T47D (cell line): ENCODE measurements at regions not wholly inside any gene's neighbourhood (a gene's known extent, or its start where the extent isn't known, plus 50 kb on each side); places are given as distances from the start of the nearest gene placed in this dataset.

Experiments
- DNase-seq, 2 experiments: peaks; one replicate each; pipeline versions ENCODE4 v3.0.0 to v3.0.0-alpha.2; 2011 to 2012; ENCODE audit warnings: low read depth in 1 of 2, low spot score in 1 of 2
- JUND ChIP-seq: IDR thresholded peaks from 2 replicates; pipeline ENCODE4 v1.6.1; 2012; ENCODE audit warnings: low read depth
- in situ Hi-C: cut with HindIII; loops from 2 replicates; pipeline ENCODE4 v1.10.0; 2016; ENCODE audit warnings: low sequenced_read_pairs, low pct_unique_long_range_greater_than_20kb

DNA sequence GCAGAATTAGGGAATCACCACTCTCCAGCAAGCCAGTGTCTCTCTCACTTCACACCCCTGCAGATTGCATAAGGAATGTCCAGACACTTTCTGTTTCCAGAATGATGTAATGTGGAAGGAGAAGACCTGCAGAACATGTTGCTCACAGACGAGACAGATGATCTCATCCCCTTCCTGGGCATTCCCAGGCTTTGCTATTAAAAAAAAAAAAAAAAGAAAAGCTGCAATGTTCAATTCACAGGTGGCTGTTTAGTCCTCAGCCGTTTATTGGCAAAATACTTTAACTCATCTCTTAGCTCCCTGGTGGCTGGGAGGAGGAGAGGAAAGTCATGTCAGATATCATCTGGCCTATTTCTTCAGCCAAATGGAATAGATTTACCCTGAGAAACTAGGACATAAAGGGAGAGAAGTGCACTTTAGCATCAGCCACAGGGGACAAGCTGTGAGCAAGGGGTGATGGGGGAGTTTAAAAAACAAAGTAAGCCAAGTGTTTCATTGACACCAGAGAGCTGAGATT, 95.9 kb upstream of the TNC start:
- in situ Hi-C loops = no loop called here
- peak in 1 of 2 experiments; percentile 10 for DNase-seq
- no peak for TF ChIP-seq JUND

DNA sequence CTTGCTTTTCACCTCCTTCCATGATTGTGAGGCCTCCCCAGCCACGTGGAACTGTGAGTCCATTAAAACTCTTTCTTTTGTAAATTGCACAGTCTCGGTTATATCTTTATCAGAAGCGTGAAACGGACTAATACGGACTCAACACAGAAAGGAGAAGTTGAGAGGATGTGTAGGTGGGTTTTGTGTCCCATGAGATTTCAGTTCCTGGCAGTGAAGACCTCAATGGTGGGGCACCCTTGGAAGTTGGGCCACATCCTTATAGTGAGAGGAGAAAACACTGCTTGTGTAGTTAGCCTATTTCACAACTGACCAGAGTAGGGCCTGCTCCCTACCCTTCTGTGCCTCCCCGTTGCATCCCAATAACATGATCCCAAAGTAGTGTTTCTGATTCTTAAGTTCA, 98.9 kb upstream of the TNC start:
- in situ Hi-C loops = no loop called here
- no peak for DNase-seq

DNA sequence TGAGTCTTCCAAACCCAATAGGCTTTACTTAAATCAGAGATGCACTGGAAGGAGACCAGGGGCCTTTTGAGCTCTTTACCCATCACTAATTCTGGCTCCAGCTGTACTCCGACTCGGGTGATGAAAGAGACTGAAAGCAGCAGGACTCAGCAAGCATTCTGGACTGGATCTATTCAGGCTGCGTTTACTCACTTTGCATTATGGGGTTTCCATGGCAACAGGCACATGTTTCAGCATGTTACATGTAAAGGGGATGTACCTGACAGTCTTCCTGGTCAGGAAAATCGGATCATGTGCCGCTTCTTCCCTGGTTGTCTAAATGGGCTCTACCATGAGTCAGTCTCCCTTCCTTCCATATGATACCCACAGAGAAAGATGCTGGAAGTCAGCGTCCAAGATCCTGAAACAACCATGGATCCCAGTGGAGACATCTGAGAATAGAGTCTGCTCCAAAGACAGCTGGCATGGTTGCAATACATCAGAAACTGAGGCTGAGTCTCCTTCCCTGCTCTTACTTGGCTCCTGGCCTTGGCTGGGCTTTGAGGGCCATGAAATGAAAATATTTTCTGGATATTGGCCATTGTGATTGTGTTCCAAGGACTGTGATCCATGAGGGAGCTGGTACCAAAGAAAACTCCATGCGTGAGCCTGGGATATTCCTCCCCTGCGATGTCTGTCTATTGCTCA, 102.5 kb upstream of the TNC start:
- TF ChIP-seq JUND = no peak
- DNase-seq = no peak
- in situ Hi-C loops = no loop called here

More for the DNA sequence above, 98.9 kb upstream of the TNC start:
- no peak for TF ChIP-seq JUND

DNA sequence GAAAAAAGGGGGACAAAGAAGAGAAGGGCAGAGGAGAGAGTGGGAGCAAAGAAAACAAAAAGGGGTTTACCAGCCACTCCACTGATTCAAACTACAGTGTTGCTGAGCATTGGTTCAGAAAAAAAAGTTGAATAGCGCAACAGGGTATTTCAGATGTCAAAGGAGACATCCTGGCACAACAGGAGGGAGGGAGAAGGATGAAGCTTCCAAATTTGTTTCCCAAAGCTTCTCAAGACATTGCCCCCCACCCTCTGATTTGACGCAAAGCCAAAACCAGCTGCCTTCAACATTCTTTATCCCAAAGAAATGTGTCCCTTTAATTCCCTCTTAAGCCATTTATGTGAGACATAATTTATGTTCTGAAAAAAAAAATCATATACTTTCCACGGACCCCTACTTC, 105.5 kb upstream of the TNC start:
- in situ Hi-C loops = no loop called here
- DNase-seq = no peak
- no peak for TF ChIP-seq JUND

DNA sequence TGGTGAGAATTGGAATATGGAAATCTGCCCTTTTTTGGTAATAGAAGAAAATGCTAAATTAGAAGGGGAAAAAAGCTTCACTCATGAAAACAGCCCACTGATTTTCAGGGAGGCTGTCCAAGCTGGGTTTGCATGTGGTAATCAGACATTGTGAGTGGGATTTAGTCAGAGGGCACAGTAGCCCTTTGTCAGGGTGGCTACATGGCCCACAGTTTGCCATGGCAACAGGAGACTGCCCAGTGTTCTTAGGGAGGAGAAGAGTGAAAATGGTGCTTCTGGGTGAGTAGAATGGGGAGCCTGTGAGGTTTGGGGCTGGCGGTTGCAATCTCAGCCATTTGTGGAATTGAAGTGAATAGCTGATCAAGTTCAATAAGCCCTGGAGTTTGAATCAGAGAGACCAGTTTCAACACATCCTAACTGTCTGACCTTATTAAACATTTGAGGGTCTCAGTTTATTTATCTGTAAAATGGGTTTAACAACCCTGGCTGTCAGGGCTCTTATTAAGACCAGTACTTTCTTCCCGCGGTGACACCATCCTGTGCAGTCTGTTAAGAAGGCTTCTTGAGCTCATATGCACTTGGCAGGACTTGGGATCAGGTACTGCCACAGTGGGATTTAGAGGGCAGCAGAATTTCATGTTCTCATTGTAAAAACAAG, 107.6 kb upstream of the TNC start:
- DNase-seq = no peak
- no peak for TF ChIP-seq JUND
- in situ Hi-C loops = no loop called here

DNA sequence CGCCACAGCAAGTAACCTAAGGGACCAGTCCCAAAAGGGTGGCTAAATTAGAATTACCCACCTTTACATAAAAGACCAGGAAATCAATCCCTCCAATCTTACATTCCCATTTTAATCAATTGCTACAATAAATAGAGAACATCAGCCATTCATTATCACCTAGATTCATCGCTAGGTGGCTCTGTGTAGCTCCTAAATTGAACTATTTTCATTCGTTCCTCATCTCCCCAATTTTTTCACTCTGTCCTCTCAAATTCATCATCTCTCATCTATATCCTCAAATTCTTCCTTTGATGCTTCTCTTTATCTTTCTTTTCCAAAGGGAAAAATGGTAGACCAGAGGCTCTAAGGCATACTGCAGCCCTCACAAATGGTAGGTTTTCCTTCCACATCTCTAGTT, 108.2 kb upstream of the TNC start:
- no peak for TF ChIP-seq JUND
- in situ Hi-C loops = no loop called here
- DNase-seq = no peak

DNA sequence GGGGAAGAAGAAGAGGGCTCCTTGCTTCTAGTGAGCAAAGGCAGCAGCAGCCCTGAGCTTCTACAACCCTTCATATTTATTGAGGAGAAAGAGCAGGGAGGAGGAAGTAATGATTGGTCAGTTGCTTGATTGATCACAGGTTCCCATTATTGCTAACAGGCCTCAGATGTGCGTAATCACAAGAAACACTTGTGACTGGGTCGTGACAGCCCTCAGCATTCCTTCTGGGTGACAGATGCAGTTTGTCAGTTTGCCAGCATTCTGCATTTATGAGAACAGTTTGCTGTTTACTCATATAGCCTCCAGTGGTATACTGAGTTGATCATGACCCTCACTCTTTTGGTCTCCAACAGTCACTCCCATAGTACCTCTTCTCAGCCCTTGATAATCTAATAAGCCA, 111.5 kb upstream of the TNC start:
- in situ Hi-C loops = no loop called here
- no peak for DNase-seq
- no peak for TF ChIP-seq JUND

DNA sequence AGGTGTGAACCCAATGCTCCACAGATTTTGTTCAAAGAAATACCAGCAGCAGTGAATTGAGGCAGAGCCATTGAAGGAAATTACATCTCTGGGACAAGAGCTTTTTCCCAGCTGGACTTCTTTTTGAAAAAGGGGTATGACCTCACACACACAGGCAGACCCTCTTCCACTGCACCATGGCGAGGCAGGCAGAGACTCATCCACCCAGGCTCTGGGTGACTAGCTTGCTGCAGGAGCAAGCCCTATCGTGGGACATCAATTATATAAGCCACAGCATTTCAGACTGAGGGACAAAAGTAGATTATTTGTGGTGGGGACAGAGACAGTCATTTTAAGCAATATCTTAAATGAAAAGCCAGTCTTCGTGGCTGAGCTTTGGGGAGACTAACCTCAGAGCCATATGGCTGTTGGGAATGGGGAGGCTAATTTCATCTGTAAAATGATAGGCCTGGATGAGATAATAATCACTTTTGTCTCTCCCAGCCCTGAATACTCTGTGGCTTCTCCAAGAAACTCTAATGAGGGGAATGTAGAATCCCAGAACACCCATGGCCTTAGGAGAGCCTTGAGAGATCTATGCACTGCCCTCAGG, 113.1 kb upstream of the TNC start:
- TF ChIP-seq JUND = no peak
- DNase-seq = no peak

DNA sequence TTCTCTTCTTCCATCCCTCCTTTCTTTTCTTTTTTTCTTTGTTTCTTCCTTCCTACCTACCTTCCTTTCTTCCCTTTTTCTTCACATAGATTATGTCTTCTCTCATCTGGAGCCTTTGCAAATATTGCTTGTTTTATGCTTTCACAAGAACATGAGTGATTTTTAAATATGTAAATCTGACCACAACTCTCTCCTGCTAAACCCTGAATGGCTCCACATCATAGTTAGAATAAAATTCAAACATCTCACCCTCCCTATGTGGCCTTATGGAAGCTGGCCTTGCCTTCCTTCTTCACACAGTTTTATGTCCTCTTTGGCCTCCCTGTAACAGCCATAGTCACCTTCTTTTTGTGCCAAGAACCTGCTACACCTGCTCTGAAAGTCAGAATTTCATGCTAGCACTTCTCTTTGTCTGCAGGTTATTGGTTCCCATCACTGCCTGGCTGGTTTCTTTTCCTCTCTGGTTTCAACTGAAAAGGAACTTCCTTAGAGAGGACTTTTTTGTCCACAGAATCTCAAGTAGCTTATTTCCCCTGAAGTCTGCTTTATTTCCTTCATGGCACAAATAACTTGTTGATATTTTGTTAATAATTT, 114.3 kb upstream of the TNC start:
- TF ChIP-seq JUND = no peak
- in situ Hi-C loops = no loop called here
- no peak for DNase-seq

More for the DNA sequence above, 113.1 kb upstream of the TNC start:
- in situ Hi-C loops = no loop called here

DNA sequence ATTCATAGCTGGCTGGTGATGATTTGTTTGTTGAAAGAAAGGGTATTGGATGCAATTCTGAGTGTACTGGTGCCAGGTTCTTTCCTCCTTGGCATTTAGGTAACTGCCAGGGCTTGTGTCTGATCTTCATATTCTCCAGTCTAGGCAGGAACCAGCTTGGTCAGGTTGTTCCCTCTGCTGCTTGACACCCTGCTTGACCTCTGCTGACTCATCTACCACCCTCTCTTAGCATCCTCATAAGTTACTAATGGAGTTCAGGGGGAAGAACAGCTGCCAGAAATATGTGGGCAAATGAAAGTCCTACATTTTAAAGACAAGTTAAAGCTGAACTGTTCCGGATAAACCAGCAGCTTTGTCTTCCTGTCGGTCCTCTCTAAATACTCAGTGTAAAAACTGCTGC, 116.1 kb upstream of the TNC start:
- in situ Hi-C loops = no loop called here
- no peak for TF ChIP-seq JUND
- no peak for DNase-seq

DNA sequence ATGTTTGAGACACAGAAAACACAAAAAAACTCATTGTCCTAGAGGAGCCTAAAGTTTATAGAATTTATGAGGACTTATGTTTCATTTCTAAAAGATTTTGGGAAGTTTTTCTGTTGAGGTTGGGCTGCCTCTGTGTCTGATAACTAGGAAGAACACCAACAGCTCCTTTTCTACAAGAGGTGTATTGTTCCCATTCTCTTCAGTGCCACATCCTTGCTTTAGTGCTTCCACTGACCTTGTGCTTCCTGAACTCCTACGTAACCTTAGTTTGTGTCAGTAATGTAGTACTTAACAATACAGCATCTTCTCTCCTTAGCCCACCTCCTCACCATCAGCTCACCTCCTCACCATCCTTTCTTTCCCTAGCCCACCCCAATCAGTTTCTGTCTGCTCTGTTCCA, 117.3 kb upstream of the TNC start:
- no peak for TF ChIP-seq JUND
- DNase-seq = no peak
- in situ Hi-C loops = no loop called here

DNA sequence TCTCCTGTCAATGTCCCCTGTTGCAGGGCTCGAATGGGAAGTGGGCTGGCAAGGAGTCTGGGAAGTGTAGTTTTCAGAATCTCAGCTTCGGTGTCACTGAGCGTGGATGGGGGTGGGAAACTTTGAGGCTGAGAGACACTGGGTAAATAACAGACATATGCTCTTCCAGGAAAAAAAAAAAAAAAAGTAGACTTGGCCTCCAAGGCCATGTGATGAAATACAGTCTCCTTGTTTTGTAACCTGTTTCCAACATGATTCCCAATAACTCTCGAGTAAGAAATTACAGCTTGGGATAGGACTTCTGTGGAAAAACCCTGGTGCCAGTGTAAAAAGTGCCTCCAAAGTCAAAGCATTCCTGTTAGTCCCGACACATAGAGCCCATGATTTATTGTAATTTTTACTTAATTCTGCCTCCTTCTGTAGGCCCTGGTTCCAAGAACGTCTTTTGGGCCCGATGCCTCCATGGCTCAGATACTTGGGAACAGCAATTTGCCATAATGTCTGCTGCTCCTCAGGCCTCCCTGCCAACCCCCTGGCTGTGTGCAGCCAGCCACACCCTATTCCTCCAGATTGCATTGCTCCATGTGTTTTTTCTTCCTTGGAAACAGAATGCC, 119.5 kb upstream of the TNC start:
- DNase-seq = no peak
- in situ Hi-C loops = no loop called here
- no peak for TF ChIP-seq JUND
